Mucosa of gallbladder (tissue), 1 donor: ENCODE measurements at regions not wholly inside any gene's neighbourhood (a gene's known extent, or its start where the extent isn't known, plus 50 kb on each side); places are given as distances from the start of the nearest gene placed in this dataset.

Experiments
- DNase-seq: peaks from one replicate; pipeline ENCODE4 v3.0.0-alpha.2; 2020; ENCODE audit warnings: low spot score
- donor health status: DM: no; HTN: no; CAD: no.

DNA sequence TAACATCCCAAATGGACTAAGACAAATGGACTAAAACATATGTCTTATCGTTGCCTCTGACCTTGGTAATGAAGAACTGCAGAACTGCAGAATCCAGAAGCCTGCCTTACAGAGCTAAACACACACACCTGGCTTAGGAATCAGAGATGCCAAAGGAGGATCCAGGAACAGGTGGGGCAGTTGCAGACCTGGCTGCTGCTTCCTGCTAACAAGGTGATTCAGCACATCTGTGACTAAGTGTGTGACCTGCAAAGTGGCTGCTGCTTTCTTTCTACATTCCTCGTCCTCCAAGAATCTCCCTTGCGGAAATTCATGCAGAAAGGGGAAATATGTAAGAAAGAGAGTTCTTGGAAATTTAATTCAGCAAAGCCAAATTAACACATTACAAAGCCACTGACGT, 96.8 kb upstream of the NLGN4X start:
- DNase-seq, result no peak

DNA sequence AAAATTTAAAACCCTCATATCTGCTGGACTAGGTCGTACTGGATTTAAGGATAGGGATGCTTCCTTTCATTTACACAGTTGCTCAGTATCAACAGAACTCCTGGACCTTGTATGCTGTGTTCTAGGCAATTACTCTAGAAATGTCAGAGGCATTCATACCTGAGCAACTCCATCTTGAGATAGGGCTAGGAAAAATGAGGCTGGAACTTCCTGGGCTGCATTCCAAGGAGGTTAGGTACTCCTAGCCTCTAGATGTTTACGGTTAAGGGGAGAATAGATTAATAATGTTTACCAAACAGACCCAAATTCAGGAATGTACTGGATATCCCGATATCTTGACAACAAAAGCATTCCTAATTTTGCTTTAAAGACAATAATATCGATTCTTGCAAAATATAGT, 84.7 kb upstream of the NLGN4X start:
- no peak for DNase-seq

GRCh38 chrX:6311540-6311939, 82.9 kb upstream of the NLGN4X start:
- no peak for DNase-seq

- no peak for DNase-seq
Measured at GRCh38 chrX:6307156-6307555, 78.5 kb upstream of the NLGN4X start.

DNA sequence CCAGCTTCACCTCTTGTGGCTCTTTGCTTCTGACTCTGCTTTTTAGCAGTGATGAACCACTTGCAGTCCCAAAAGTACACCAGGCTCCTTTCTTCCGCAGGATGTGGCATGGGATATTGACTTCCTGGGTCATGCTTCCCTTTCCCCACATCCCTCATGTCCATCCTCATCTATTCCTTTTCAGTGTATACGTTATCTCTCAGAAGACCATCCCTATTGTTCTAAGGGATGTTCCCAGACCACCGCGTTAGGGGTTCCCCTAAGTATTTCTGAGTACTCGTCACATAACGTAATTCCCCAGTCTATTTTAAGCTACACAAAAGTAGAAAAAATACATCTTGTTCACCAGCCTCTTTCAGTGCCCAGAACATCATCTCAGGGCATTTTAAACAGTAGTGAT, 71.1 kb upstream of the NLGN4X start:
- DNase-seq, result no peak

GRCh38 chrX:6293716-6294115, 65.0 kb upstream of the NLGN4X start:
- no peak for DNase-seq

DNA sequence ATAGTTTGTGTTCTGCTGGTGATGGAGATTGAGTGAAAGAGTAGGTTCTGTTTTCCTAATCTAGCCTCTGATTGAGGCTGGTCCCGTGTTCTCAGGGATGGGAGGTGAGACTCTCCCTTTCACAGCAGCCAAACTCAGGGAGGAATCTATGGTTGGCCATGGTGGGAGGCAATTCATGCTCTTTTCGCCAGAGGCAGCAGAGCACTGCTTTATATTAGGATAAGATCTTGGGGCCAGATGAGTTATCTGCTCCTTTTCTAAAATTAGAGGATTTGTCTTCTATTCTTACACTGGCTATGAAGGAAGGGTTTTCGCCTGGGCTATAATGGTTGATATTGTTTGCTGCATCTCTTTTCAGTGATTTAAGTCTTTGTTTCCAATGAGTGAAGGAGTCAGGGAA, 63.9 kb upstream of the NLGN4X start:
- DNase-seq, result no peak

- DNase-seq, result no peak
Measured at GRCh38 chrX:6291444-6291843, 62.8 kb upstream of the NLGN4X start.

- no peak for DNase-seq
Measured at GRCh38 chrX:6283826-6284225, 55.2 kb upstream of the NLGN4X start.

GRCh38 chrX:6279277-6279909, 50.7 kb upstream of the NLGN4X start:
- no peak for DNase-seq
